Body of pancreas (tissue), 4 donors: ENCODE measurements at regions not wholly inside any gene's neighbourhood (a gene's known extent, or its start where the extent isn't known, plus 50 kb on each side); places are given as distances from the start of the nearest gene placed in this dataset.

Source experiments
- POLR2A ChIP-seq, 3 donors: fragments of 450-650 bp; IDR thresholded peaks; one replicate each; pipeline ENCODE4 v1.6.1; 2016; ENCODE audit warnings: antibody characterized with exemption in 3 of 3, mild to moderate bottlenecking in 2 of 3
- TF ChIP-seq, protein P1 (sequence below), 7 experiments: fragments of 450-650 bp in 4 of 7; fragments of 200-600 bp in 3 of 7; sonication (generic) in 3 of 7; IDR thresholded peaks; one replicate each; pipeline ENCODE4 v1.5.1; 2016 to 2019; ENCODE audit warnings: antibody characterized with exemption in 7 of 7

GRCh38 chr3:117349566-117349965 is 640.0 kb downstream of the TUSC7 start:
- TF ChIP-seq POLR2A (IDR thresholded peaks at IDR 0.05): no peak
- TF ChIP-seq, protein P1, sequence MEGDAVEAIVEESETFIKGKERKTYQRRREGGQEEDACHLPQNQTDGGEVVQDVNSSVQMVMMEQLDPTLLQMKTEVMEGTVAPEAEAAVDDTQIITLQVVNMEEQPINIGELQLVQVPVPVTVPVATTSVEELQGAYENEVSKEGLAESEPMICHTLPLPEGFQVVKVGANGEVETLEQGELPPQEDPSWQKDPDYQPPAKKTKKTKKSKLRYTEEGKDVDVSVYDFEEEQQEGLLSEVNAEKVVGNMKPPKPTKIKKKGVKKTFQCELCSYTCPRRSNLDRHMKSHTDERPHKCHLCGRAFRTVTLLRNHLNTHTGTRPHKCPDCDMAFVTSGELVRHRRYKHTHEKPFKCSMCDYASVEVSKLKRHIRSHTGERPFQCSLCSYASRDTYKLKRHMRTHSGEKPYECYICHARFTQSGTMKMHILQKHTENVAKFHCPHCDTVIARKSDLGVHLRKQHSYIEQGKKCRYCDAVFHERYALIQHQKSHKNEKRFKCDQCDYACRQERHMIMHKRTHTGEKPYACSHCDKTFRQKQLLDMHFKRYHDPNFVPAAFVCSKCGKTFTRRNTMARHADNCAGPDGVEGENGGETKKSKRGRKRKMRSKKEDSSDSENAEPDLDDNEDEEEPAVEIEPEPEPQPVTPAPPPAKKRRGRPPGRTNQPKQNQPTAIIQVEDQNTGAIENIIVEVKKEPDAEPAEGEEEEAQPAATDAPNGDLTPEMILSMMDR (IDR thresholded peaks at IDR 0.05): no peak
